ENCODE measurements at regions not wholly inside any gene's neighbourhood (a gene's known extent, or its start where the extent isn't known, plus 50 kb on each side); places are given as distances from the start of the nearest gene placed in this dataset.
A peak's percentile ranks its signal among the peaks of the same experiment; 100 is the strongest.

- H3K4me3 ChIP-seq = peak overlapping the region; percentile 56 to 83 (median 74)
- DNase-seq (peak; percentile 84 to 89 (median 85)), ATAC-seq (peak; percentile 56 to 86 (median 78))
- WGBS, 4 donors = 1% methylated on average over 18 of the region's 18 CpGs
- H3K27ac ChIP-seq = peak overlapping the region; percentile 83 to 98 (median 94)
- intact Hi-C loops (cut with DNase I) = loop anchor here in 5 of 10 donors (2.0 to 10.0 kb wide), 6 partner anchors 32 to 180 kb away; a partner anchor contains a TSS
- no peaks in the 10 kb centered on the region for H3K36me3 ChIP-seq
- H3K27me3 ChIP-seq = peaks cover 0 to 12% (median 0%) of the 10 kb centered on the region in 9 donors
- H3K9me3 ChIP-seq = no peaks in the 10 kb centered on the region
- H3K4me1 ChIP-seq = peaks cover 0 to 37% (median 5%) of the 10 kb centered on the region in 12 donors
- no peak for TF ChIP-seq CTCF (IDR thresholded peaks at IDR 0.05)
- no peak for TF ChIP-seq POLR2A (IDR thresholded peaks at IDR 0.05)
Observed at GRCh38 chr6:26205161-26205624, 118.0 kb downstream of the HFE start.

DNA sequence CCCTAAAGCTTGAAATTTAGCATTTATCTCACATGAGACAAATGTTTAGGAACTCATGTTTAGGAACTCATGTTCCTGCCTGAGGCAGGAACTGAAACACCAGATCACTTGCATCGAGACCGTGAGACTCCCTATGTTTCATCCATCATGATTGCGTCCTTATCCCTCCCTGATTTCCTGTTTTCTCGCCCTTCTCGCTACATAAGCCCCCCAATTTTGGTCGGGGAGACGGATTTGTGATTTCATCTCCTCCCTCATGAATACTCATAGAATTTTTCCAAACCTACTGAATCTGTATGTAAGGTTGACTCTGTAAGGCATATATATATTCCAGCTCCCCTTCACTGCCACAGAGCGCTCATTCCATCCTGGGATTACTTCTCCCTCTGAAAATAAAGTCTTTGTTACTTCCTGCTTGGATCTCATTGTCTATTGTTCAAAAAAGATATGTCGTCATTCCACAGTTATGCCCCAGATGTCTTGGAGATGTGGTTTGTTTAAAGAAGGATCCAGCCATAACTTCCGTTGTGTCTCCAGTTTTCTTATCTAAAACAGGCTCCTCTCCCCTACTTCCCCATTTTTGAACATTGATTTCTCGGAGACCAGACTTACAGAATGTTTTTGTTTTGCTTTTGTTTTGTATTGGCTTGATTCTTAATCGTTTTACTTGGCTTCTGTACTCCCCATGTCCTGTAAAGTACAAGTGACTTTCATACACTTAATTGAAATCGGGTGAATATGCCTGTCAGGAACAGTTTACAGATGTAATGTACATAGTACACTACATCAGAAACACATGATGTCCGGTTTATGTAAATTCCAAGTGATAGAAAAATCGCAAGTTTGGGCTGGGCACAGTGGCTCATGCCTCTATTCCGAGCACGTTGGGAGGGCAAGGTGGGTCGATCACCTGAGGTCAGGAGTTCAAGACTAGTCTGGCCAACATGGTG, 118.7 kb downstream of the HFE start:
- peaks cover 0 to 33% (median 4%) of the 10 kb centered on the region in 12 donors for H3K4me1 ChIP-seq
- no peaks in the 10 kb centered on the region for H3K36me3 ChIP-seq
- peak in 2 of 4 donors; percentile 35 to 50 for ATAC-seq
- peaks cover 0 to 8% (median 0%) of the 10 kb centered on the region in 9 donors for H3K27me3 ChIP-seq
- peak overlapping the region; percentile 83 to 98 (median 94) for H3K27ac ChIP-seq
- 10 to 14% (median 11%) methylated on average over 18 of the region's 18 CpGs for WGBS, 4 donors
- H3K4me3 ChIP-seq = peak overlapping the region; percentile 56 to 83 (median 74)
- no peak for DNase-seq
- no peaks in the 10 kb centered on the region for H3K9me3 ChIP-seq
- intact Hi-C loops (cut with DNase I) = loop anchor here in 5 of 10 donors (2.0 to 10.0 kb wide), 6 partner anchors 33 to 181 kb away; a partner anchor contains a TSS
- TF ChIP-seq POLR2A (IDR thresholded peaks at IDR 0.05) (peak in 1 of 2 donors; percentile 4), CTCF (IDR thresholded peaks at IDR 0.05) (no peak)

DNA sequence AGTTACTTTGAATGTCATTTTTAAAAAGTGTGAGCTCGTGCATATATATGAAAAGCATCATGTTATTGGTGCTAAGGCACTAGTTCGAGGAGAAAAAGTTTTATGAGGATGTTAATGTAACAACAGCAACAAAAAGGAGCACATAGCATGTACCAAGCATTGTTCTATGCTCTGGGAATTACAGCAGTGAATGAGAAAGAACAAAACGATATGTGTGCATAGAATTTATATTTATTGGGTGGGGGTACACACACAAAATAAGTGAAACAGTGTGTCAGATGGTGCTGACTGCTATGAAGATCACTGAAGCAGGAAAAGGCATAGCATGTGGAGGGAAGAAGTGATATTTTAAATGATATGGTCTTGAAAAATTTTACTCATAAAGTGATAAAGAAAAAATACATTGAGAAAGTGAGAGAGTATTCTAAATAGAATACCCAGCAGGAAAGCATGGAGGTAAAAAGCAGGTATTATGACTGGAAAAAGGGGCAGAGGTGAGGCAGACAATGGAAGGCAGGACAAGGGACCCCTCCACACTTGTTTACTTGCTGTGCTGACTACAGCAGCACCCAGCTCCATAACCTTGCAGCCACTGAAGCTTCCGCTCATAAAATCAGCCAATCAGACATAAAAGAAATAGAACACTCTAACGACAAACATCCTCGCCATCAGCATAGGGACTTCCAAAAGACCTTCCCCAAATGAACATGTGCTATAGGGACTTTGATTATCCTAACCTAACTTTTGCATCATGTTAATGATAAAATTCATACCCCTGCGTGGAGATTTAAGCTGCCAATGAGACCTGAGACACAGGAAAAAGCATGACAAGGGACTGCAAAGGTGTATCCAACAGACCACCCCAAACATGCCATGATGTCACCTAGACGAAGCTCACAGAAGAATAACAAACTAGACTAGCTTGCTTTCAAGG, 119.9 kb downstream of the HFE start:
- Histone ChIP-seq H3K27ac (peak overlapping the region in 4 of 12 donors; percentile 89 to 98 (median 96)), H3K4me3 (peak overlapping the region in 7 of 12 donors; percentile 65 to 83 (median 78)), H3K4me1 (peaks cover 0 to 33% (median 4%) of the 10 kb centered on the region in 12 donors), H3K9me3 (no peaks in the 10 kb centered on the region), H3K36me3 (no peaks in the 10 kb centered on the region), H3K27me3 (peaks cover 0 to 4% (median 0%) of the 10 kb centered on the region in 9 donors)
- no peak for DNase-seq
- no peak for ATAC-seq
- WGBS, 4 donors = 71 to 79% (median 74%) methylated on average over 8 of the region's 8 CpGs
- intact Hi-C loops (cut with DNase I) = loop anchor here in 4 of 10 donors (10.0 kb wide), 5 partner anchors 68 to 182 kb away; a partner anchor contains a TSS
- TF ChIP-seq CTCF (IDR thresholded peaks at IDR 0.05) (no peak), POLR2A (IDR thresholded peaks at IDR 0.05) (no peak)
